ENCODE measurements at regions not wholly inside any gene's neighbourhood (a gene's known extent, or its start where the extent isn't known, plus 50 kb on each side); places are given as distances from the start of the nearest gene placed in this dataset.

- Histone ChIP-seq H3K4me3 (no peak overlapping the region), H3K36me3 (ENCODE audit: low read depth) (no peaks in the 10 kb centered on the region), H3K4me1 (ENCODE audit: low read depth) (no peaks in the 10 kb centered on the region), H3K9me3 (peaks cover 23% of the 10 kb centered on the region)
- intact Hi-C loops (cut with DNase I, micrococcal nuclease) = no loop called here
- ATAC-seq = no peak
- no peak for DNase-seq
- TF ChIP-seq CTCF (IDR thresholded peaks at IDR 0.05) = no peak
Measured at GRCh38 chr14:41016213-41016612, 590.5 kb upstream of the LRFN5 start.

GRCh38 chr14:41000350-41000749, 606.3 kb upstream of the LRFN5 start:
- intact Hi-C loops (cut with DNase I, micrococcal nuclease) = no loop called here
- H3K4me1 ChIP-seq (ENCODE audit: low read depth) = no peaks in the 10 kb centered on the region
- no peak for TF ChIP-seq CTCF (IDR thresholded peaks at IDR 0.05)
- H3K36me3 ChIP-seq (ENCODE audit: low read depth) = no peaks in the 10 kb centered on the region
- no peak overlapping the region for H3K4me3 ChIP-seq
- no peak for ATAC-seq
- H3K9me3 ChIP-seq = peaks cover 22% of the 10 kb centered on the region
- DNase-seq = no peak

GRCh38 chr14:40989260-40989659, 617.4 kb upstream of the LRFN5 start:
- Histone ChIP-seq H3K4me3 (no peak overlapping the region), H3K36me3 (ENCODE audit: low read depth) (no peaks in the 10 kb centered on the region), H3K4me1 (ENCODE audit: low read depth) (no peaks in the 10 kb centered on the region), H3K9me3 (peaks cover 63% of the 10 kb centered on the region)
- DNase-seq (no peak), ATAC-seq (no peak)
- TF ChIP-seq CTCF (IDR thresholded peaks at IDR 0.05) = no peak
- intact Hi-C loops (cut with DNase I, micrococcal nuclease) = no loop called here

GRCh38 chr14:40987481-40987880, 619.2 kb upstream of the LRFN5 start:
- intact Hi-C loops (cut with DNase I, micrococcal nuclease) = no loop called here
- ATAC-seq = no peak
- no peak for TF ChIP-seq CTCF (IDR thresholded peaks at IDR 0.05)
- no peak for DNase-seq
- Histone ChIP-seq H3K9me3 (peaks cover 63% of the 10 kb centered on the region), H3K4me1 (ENCODE audit: low read depth) (no peaks in the 10 kb centered on the region), H3K4me3 (no peak overlapping the region), H3K36me3 (ENCODE audit: low read depth) (no peaks in the 10 kb centered on the region)

- Histone ChIP-seq H3K4me1 (ENCODE audit: low read depth) (no peaks in the 10 kb centered on the region), H3K36me3 (ENCODE audit: low read depth) (no peaks in the 10 kb centered on the region), H3K9me3 (peaks cover 56% of the 10 kb centered on the region), H3K4me3 (no peak overlapping the region)
- intact Hi-C loops (cut with DNase I, micrococcal nuclease) = no loop called here
- ATAC-seq (no peak), DNase-seq (no peak)
- TF ChIP-seq CTCF (IDR thresholded peaks at IDR 0.05) = no peak
Measured at GRCh38 chr14:40986655-40987054, 620.0 kb upstream of the LRFN5 start.

- peaks cover 45% of the 10 kb centered on the region for H3K9me3 ChIP-seq
- intact Hi-C loops (cut with DNase I, micrococcal nuclease) = no loop called here
- no peak for TF ChIP-seq CTCF (IDR thresholded peaks at IDR 0.05)
- DNase-seq (no peak), ATAC-seq (no peak)
- no peaks in the 10 kb centered on the region for H3K4me1 ChIP-seq (ENCODE audit: low read depth)
- no peak overlapping the region for H3K4me3 ChIP-seq
- H3K36me3 ChIP-seq (ENCODE audit: low read depth) = no peaks in the 10 kb centered on the region
Measured at GRCh38 chr14:40985584-40985983, 621.1 kb upstream of the LRFN5 start.
